ENCODE measurements at regions not wholly inside any gene's neighbourhood (a gene's known extent, or its start where the extent isn't known, plus 50 kb on each side); places are given as distances from the start of the nearest gene placed in this dataset.

GRCh38 chr2:13014783-13015182, 298.0 kb downstream of the TRIB2 start:
- no peak for DNase-seq (ENCODE audit: low spot score)

- DNase-seq (ENCODE audit: low spot score) = no peak
Measured at GRCh38 chr2:13015532-13016320, 299.0 kb downstream of the TRIB2 start.

- DNase-seq (ENCODE audit: low spot score) = no peak
Measured at GRCh38 chr2:13018490-13018889, 301.8 kb downstream of the TRIB2 start.

GRCh38 chr2:13019781-13020180, 303.0 kb downstream of the TRIB2 start:
- no peak for DNase-seq (ENCODE audit: low spot score)

- no peak for DNase-seq (ENCODE audit: low spot score)
Measured at GRCh38 chr2:13020469-13020868, 303.7 kb downstream of the TRIB2 start.

- no peak for DNase-seq (ENCODE audit: low spot score)
Measured at GRCh38 chr2:13021470-13021957, 304.8 kb downstream of the TRIB2 start.

GRCh38 chr2:13030606-13031005, 313.9 kb downstream of the TRIB2 start:
- no peak for DNase-seq (ENCODE audit: low spot score)

GRCh38 chr2:13034861-13035260, 318.1 kb downstream of the TRIB2 start:
- DNase-seq (ENCODE audit: low spot score) = no peak

GRCh38 chr2:13035866-13036265, 319.1 kb downstream of the TRIB2 start:
- DNase-seq (ENCODE audit: low spot score) = no peak

GRCh38 chr2:13040043-13040442, 323.3 kb downstream of the TRIB2 start:
- DNase-seq (ENCODE audit: low spot score) = no peak

- no peak for DNase-seq (ENCODE audit: low spot score)
Measured at GRCh38 chr2:13046557-13047165, 329.9 kb downstream of the TRIB2 start.

- no peak for DNase-seq (ENCODE audit: low spot score)
Measured at GRCh38 chr2:13050764-13051163, 334.0 kb downstream of the TRIB2 start.

GRCh38 chr2:13052547-13052946, 335.8 kb downstream of the TRIB2 start:
- DNase-seq (ENCODE audit: low spot score) = no peak

GRCh38 chr2:13056259-13056843, 339.6 kb downstream of the TRIB2 start:
- DNase-seq (ENCODE audit: low spot score) = peak; percentile 6

- no peak for DNase-seq (ENCODE audit: low spot score)
Measured at GRCh38 chr2:13057671-13058070, 340.9 kb downstream of the TRIB2 start.

- no peak for DNase-seq (ENCODE audit: low spot score)
Measured at GRCh38 chr2:13066676-13067075, 349.9 kb downstream of the TRIB2 start.

- DNase-seq (ENCODE audit: low spot score) = no peak
Measured at GRCh38 chr2:13067508-13067907, 350.8 kb downstream of the TRIB2 start.

GRCh38 chr2:13089971-13090370, 373.2 kb downstream of the TRIB2 start:
- no peak for DNase-seq (ENCODE audit: low spot score)

GRCh38 chr2:13091455-13091854, 374.7 kb downstream of the TRIB2 start:
- no peak for DNase-seq (ENCODE audit: low spot score)

- no peak for DNase-seq (ENCODE audit: low spot score)
Measured at GRCh38 chr2:13091861-13092378, 375.2 kb downstream of the TRIB2 start.

GRCh38 chr2:13093416-13093991, 376.8 kb downstream of the TRIB2 start:
- DNase-seq (ENCODE audit: low spot score) = no peak

GRCh38 chr2:13102397-13103063, 385.8 kb downstream of the TRIB2 start:
- no peak for DNase-seq (ENCODE audit: low spot score)
